HG02678 (cell line): ENCODE measurements at regions not wholly inside any gene's neighbourhood (a gene's known extent, or its start where the extent isn't known, plus 50 kb on each side); places are given as distances from the start of the nearest gene placed in this dataset.
"Not testable (repeated sequence)": the region's sequence is repeated elsewhere in the genome, so short reads cannot be mapped to it uniquely, and the experiment has no call there.

ENCODE experiments used
- ATAC-seq: cut with Tn5 transposase; IDR thresholded peaks from one replicate; pipeline ENCODE4 v1.9.1; 2021; ENCODE audit warnings: mild to moderate bottlenecking, moderate library complexity; ENCODE audit not compliant: unreplicated experiment

GRCh38 chr4:127450276-127450675, 182.5 kb upstream of the INTU start:
- ATAC-seq: no peak

GRCh38 chr4:127463883-127464282, 168.9 kb upstream of the INTU start:
- ATAC-seq: no peak

GRCh38 chr4:127469542-127469941, 163.2 kb upstream of the INTU start:
- ATAC-seq: no peak

- ATAC-seq: no peak
Observed at GRCh38 chr4:127469959-127470809, 162.6 kb upstream of the INTU start.

- ATAC-seq: not testable (repeated sequence)
Observed at GRCh38 chr4:127478271-127478670, 154.5 kb upstream of the INTU start.

GRCh38 chr4:127479031-127479622, 153.6 kb upstream of the INTU start:
- no peak for ATAC-seq

- ATAC-seq: no peak
Observed at GRCh38 chr4:127482049-127482448, 150.7 kb upstream of the INTU start.

- ATAC-seq: no peak
Observed at GRCh38 chr4:127484117-127484516, 148.6 kb upstream of the INTU start.

- ATAC-seq: no peak
Observed at GRCh38 chr4:127486248-127486647, 146.5 kb upstream of the INTU start.

GRCh38 chr4:127491571-127491970, 141.2 kb upstream of the INTU start:
- ATAC-seq: no peak

- not testable (repeated sequence) for ATAC-seq
Observed at GRCh38 chr4:127496875-127497274, 135.9 kb upstream of the INTU start.

GRCh38 chr4:127498366-127498765, 134.4 kb upstream of the INTU start:
- ATAC-seq: no peak

GRCh38 chr4:127500242-127500641, 132.5 kb upstream of the INTU start:
- ATAC-seq: no peak

- no peak for ATAC-seq
Observed at GRCh38 chr4:127501103-127501502, 131.7 kb upstream of the INTU start.

- no peak for ATAC-seq
Observed at GRCh38 chr4:127503111-127503510, 129.6 kb upstream of the INTU start.

GRCh38 chr4:127505203-127505602, 127.6 kb upstream of the INTU start:
- ATAC-seq: no peak

- no peak for ATAC-seq
Observed at GRCh38 chr4:127506283-127506682, 126.5 kb upstream of the INTU start.

- ATAC-seq: no peak
Observed at GRCh38 chr4:127509155-127509554, 123.6 kb upstream of the INTU start.

GRCh38 chr4:127512672-127513071, 120.1 kb upstream of the INTU start:
- ATAC-seq: not testable (repeated sequence)

GRCh38 chr4:127515259-127515658, 117.5 kb upstream of the INTU start:
- ATAC-seq: not testable (repeated sequence)

- ATAC-seq: no peak
Observed at GRCh38 chr4:127518046-127518445, 114.7 kb upstream of the INTU start.

GRCh38 chr4:127521463-127521862, 111.3 kb upstream of the INTU start:
- ATAC-seq: no peak
